ENCODE measurements at regions not wholly inside any gene's neighbourhood (a gene's known extent, or its start where the extent isn't known, plus 50 kb on each side); places are given as distances from the start of the nearest gene placed in this dataset.

DNA sequence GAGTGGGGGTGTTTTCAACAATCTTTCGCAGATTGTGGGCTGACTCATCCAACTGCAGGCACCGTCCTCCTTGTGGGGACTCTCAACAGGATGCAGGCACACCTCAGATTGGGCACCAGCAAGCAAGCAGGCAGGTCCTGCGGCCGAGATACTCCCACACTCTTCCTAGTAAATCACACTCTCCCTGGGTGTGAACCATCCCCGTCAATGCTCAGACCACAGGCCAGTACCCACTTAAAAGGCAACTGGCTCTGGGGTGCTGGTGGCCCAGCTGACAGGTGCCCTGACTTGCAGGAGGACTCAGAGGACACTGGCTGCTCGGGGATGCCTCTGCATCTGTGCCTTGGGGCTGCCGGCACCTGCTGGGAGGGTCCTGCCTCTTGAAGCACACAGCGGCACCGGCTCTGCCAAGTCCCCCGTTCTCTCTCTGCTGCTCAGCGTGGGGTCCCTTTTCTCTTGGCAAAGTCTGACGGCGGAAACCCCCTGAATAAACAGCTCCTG, 282.5 kb downstream of the CTTN start:
- Histone ChIP-seq H3K9ac (ENCODE audit: low read length) (no peak overlapping the region), H3K9me3 (ENCODE audit: control insufficient read depth, insufficient read depth, low read depth, low read length) (no peaks in the 10 kb centered on the region), H3K36me3 (ENCODE audit: control insufficient read depth, insufficient read depth, low read length) (no peaks in the 10 kb centered on the region), H3K27ac (ENCODE audit: low read depth, low read length) (no peak overlapping the region), H3K4me3 (ENCODE audit: low read depth, low read length) (no peak overlapping the region), H3K4me1 (ENCODE audit: control insufficient read depth, insufficient read depth, low read length) (peaks cover 10% of the 10 kb centered on the region), H3K27me3 (ENCODE audit: control insufficient read depth, insufficient read depth, low read length) (0 out of 2 replicates have a peak, but pooled peaks cover 3% of the 10 kb centered on the region)

GRCh38 chr11:70682056-70682455, 283.7 kb downstream of the CTTN start:
- H3K4me1 ChIP-seq (ENCODE audit: control insufficient read depth, insufficient read depth, low read length), result peaks cover 7% of the 10 kb centered on the region
- no peaks in the 10 kb centered on the region for H3K9me3 ChIP-seq (ENCODE audit: control insufficient read depth, insufficient read depth, low read depth, low read length)
- H3K27ac ChIP-seq (ENCODE audit: low read depth, low read length), result no peak overlapping the region
- no peaks in the 10 kb centered on the region for H3K36me3 ChIP-seq (ENCODE audit: control insufficient read depth, insufficient read depth, low read length)
- no peak overlapping the region for H3K9ac ChIP-seq (ENCODE audit: low read length)
- no peak overlapping the region for H3K4me3 ChIP-seq (ENCODE audit: low read depth, low read length)
- H3K27me3 ChIP-seq (ENCODE audit: control insufficient read depth, insufficient read depth, low read length), result 0 out of 2 replicates have a peak, but pooled peaks cover 3% of the 10 kb centered on the region

- Histone ChIP-seq H3K9me3 (ENCODE audit: control insufficient read depth, insufficient read depth, low read depth, low read length) (no peaks in the 10 kb centered on the region), H3K4me3 (ENCODE audit: low read depth, low read length) (no peak overlapping the region)
Measured at GRCh38 chr11:70682760-70683159, 284.4 kb downstream of the CTTN start.

GRCh38 chr11:70687716-70688115, 289.4 kb downstream of the CTTN start:
- Histone ChIP-seq H3K27me3 (ENCODE audit: control insufficient read depth, insufficient read depth, low read length) (no peaks in the 10 kb centered on the region), H3K4me1 (ENCODE audit: control insufficient read depth, insufficient read depth, low read length) (0 out of 2 replicates have a peak, but pooled peaks cover 4% of the 10 kb centered on the region), H3K9ac (ENCODE audit: low read length) (no peak overlapping the region), H3K36me3 (ENCODE audit: control insufficient read depth, insufficient read depth, low read length) (no peaks in the 10 kb centered on the region), H3K4me3 (ENCODE audit: low read depth, low read length) (no peak overlapping the region), H3K27ac (ENCODE audit: low read depth, low read length) (no peak overlapping the region), H3K9me3 (ENCODE audit: control insufficient read depth, insufficient read depth, low read depth, low read length) (no peaks in the 10 kb centered on the region)

More at GRCh38 chr11:70682760-70683159, 284.4 kb downstream of the CTTN start:
- peaks cover 3% of the 10 kb centered on the region; the same call in 1 of the 2 replicates for H3K4me1 ChIP-seq (ENCODE audit: control insufficient read depth, insufficient read depth, low read length)
- no peak overlapping the region for H3K27ac ChIP-seq (ENCODE audit: low read depth, low read length)
- no peak overlapping the region for H3K9ac ChIP-seq (ENCODE audit: low read length)
- H3K27me3 ChIP-seq (ENCODE audit: control insufficient read depth, insufficient read depth, low read length), result no peaks in the 10 kb centered on the region
- no peaks in the 10 kb centered on the region for H3K36me3 ChIP-seq (ENCODE audit: control insufficient read depth, insufficient read depth, low read length)

- 0 out of 2 replicates have a peak, but pooled peaks cover 4% of the 10 kb centered on the region for H3K4me1 ChIP-seq (ENCODE audit: control insufficient read depth, insufficient read depth, low read length)
- H3K36me3 ChIP-seq (ENCODE audit: control insufficient read depth, insufficient read depth, low read length), result no peaks in the 10 kb centered on the region
- no peak overlapping the region for H3K27ac ChIP-seq (ENCODE audit: low read depth, low read length)
- no peak overlapping the region for H3K9ac ChIP-seq (ENCODE audit: low read length)
- no peaks in the 10 kb centered on the region for H3K9me3 ChIP-seq (ENCODE audit: control insufficient read depth, insufficient read depth, low read depth, low read length)
- H3K27me3 ChIP-seq (ENCODE audit: control insufficient read depth, insufficient read depth, low read length), result no peaks in the 10 kb centered on the region
- H3K4me3 ChIP-seq (ENCODE audit: low read depth, low read length), result no peak overlapping the region
Measured at GRCh38 chr11:70688142-70688541, 289.8 kb downstream of the CTTN start.

DNA sequence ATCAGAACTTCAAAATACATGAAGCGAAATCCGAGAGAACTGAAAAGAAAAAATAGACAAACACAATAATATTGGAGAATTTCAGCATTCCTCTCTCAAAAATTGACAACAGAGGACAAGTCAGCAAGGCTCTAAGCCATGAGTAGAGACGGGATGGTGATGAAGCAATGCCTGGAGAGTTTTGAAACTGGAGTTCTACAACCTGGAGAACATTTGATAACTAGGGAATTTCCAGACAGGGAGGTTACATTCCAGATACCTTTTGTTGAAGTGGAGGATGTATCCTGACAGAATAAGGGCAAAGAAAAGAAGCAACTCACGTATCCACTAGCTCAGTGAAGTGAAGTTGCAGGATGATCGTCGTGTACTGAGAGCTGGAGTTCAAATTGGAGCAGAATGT, 291.4 kb downstream of the CTTN start:
- H3K4me3 ChIP-seq (ENCODE audit: low read depth, low read length), result no peak overlapping the region
- H3K9ac ChIP-seq (ENCODE audit: low read length), result no peak overlapping the region
- H3K36me3 ChIP-seq (ENCODE audit: control insufficient read depth, insufficient read depth, low read length), result no peaks in the 10 kb centered on the region
- 0 out of 2 replicates have a peak, but pooled peaks cover 4% of the 10 kb centered on the region for H3K4me1 ChIP-seq (ENCODE audit: control insufficient read depth, insufficient read depth, low read length)
- H3K27ac ChIP-seq (ENCODE audit: low read depth, low read length), result no peak overlapping the region
- no peaks in the 10 kb centered on the region for H3K9me3 ChIP-seq (ENCODE audit: control insufficient read depth, insufficient read depth, low read depth, low read length)
- no peaks in the 10 kb centered on the region for H3K27me3 ChIP-seq (ENCODE audit: control insufficient read depth, insufficient read depth, low read length)

GRCh38 chr11:70692131-70692530, 293.8 kb downstream of the CTTN start:
- H3K27ac ChIP-seq (ENCODE audit: low read depth, low read length), result no peak overlapping the region
- no peaks in the 10 kb centered on the region for H3K9me3 ChIP-seq (ENCODE audit: control insufficient read depth, insufficient read depth, low read depth, low read length)
- H3K9ac ChIP-seq (ENCODE audit: low read length), result no peak overlapping the region
- 0 out of 2 replicates have a peak, but pooled peaks cover 4% of the 10 kb centered on the region for H3K4me1 ChIP-seq (ENCODE audit: control insufficient read depth, insufficient read depth, low read length)
- no peak overlapping the region for H3K4me3 ChIP-seq (ENCODE audit: low read depth, low read length)
- no peaks in the 10 kb centered on the region for H3K36me3 ChIP-seq (ENCODE audit: control insufficient read depth, insufficient read depth, low read length)
- H3K27me3 ChIP-seq (ENCODE audit: control insufficient read depth, insufficient read depth, low read length), result no peaks in the 10 kb centered on the region

DNA sequence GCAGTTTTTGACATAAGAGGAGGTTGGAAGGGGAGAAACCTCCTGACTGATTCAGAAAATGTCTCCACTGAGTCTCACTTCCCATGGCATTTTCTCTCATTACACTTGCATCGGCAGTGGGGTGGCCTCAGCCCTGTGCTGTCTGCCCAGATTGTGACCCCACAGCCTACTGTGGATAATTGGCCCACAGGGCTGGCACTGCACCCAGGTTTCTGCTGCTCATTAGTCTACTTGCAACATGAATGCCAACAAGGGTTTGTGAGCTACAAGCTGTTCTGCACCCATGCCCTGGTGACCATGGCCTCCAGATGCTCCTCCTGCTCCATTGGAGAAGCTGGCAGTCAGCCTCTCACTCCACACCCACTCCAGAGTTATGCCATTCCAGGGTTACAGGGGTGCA, 296.0 kb downstream of the CTTN start:
- Histone ChIP-seq H3K27me3 (ENCODE audit: control insufficient read depth, insufficient read depth, low read length) (no peaks in the 10 kb centered on the region), H3K36me3 (ENCODE audit: control insufficient read depth, insufficient read depth, low read length) (no peaks in the 10 kb centered on the region), H3K9me3 (ENCODE audit: control insufficient read depth, insufficient read depth, low read depth, low read length) (no peaks in the 10 kb centered on the region), H3K27ac (ENCODE audit: low read depth, low read length) (no peak overlapping the region), H3K4me3 (ENCODE audit: low read depth, low read length) (no peak overlapping the region), H3K4me1 (ENCODE audit: control insufficient read depth, insufficient read depth, low read length) (no peaks in the 10 kb centered on the region), H3K9ac (ENCODE audit: low read length) (no peak overlapping the region)

DNA sequence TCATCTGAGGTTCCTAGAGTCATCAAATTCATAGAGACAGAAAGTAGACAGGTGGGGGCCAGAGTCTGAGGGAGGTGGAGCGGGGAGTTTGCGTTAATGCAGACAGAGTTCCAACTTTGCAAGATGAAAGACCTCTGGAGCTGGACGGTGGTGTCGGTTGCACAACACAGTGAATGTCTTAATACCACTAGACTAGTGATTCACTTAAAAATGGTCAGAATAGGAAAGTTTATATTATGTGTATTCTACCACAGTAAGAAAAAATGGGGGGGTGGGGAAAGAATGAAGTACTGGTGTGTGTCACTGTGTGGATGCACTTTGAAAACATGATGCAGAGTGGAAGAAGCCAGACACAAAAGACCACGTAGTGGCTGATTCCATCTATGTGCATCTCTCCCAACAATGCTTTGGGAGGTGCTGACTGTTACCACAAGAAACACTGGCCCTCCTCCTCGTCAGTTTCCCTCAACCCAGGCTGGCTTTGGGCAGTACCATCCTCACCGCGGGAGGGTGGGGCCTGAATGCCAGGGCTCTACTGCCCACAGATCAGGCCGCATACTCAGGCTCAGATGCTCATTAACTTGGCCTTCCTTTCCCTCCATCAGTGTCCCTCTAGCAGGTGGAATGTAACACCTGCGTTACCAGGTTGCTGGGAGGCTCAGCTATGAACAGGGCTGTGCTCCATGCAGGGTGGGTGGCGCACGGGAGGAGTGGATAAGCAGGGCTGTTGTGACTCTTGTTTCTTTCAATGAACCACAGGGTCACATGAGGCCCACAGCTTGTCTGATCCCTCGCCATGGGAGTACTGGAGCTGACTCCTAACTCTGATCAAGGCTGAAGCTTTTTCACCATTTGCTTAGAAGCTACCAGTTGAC, 297.0 kb downstream of the CTTN start:
- no peaks in the 10 kb centered on the region for H3K9me3 ChIP-seq (ENCODE audit: control insufficient read depth, insufficient read depth, low read depth, low read length)

DNA sequence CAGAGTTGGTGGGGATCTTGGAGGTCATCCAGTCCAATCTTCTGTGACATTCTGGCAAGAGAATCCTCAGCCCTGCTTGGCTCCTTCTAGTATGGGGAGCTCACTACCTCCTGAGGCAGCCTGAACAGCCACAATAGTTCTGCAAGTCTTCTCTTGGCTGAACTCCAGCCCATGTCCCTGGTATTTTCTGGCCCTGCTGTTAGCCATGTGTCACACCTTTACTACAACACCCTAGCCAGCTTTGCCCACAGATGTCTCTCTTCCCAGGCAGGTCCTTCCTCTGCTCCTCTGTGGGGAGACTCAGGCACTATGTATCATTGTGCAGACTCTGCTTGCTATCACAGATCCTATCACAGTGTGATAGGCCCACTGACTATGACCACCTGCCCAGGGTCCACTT, 297.7 kb downstream of the CTTN start:
- no peak overlapping the region for H3K27ac ChIP-seq (ENCODE audit: low read depth, low read length)

More for the DNA sequence above, 297.0 kb downstream of the CTTN start:
- no peaks in the 10 kb centered on the region for H3K27me3 ChIP-seq (ENCODE audit: control insufficient read depth, insufficient read depth, low read length)
- no peak overlapping the region for H3K9ac ChIP-seq (ENCODE audit: low read length)
- no peak overlapping the region for H3K4me3 ChIP-seq (ENCODE audit: low read depth, low read length)
- H3K27ac ChIP-seq (ENCODE audit: low read depth, low read length), result no peak overlapping the region
- no peaks in the 10 kb centered on the region for H3K4me1 ChIP-seq (ENCODE audit: control insufficient read depth, insufficient read depth, low read length)
- no peaks in the 10 kb centered on the region for H3K36me3 ChIP-seq (ENCODE audit: control insufficient read depth, insufficient read depth, low read length)

DNA sequence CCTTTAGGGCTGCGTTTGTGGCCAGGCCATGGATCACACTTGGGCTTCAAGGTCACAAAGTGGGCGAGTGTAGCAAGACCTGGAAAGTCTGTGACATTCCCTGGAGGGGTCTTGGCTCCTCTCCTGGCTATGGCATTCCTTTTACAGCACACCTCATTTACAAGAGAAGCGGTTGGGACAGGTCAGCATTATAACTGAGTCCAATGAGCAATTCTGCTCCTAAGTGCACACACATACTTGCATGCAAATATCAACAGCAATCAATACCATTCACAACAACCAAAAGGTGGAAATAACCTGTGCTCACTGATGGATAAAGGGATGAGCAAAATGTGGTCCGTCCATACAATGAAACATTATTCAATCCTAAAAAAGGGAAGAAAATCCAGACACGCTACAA, 298.2 kb downstream of the CTTN start:
- Histone ChIP-seq H3K4me3 (ENCODE audit: low read depth, low read length) (no peak overlapping the region), H3K36me3 (ENCODE audit: control insufficient read depth, insufficient read depth, low read length) (no peaks in the 10 kb centered on the region), H3K27ac (ENCODE audit: low read depth, low read length) (no peak overlapping the region), H3K9me3 (ENCODE audit: control insufficient read depth, insufficient read depth, low read depth, low read length) (no peaks in the 10 kb centered on the region), H3K27me3 (ENCODE audit: control insufficient read depth, insufficient read depth, low read length) (no peaks in the 10 kb centered on the region), H3K4me1 (ENCODE audit: control insufficient read depth, insufficient read depth, low read length) (no peaks in the 10 kb centered on the region), H3K9ac (ENCODE audit: low read length) (no peak overlapping the region)

More for the DNA sequence above, 297.7 kb downstream of the CTTN start:
- Histone ChIP-seq H3K9me3 (ENCODE audit: control insufficient read depth, insufficient read depth, low read depth, low read length) (no peaks in the 10 kb centered on the region), H3K4me3 (ENCODE audit: low read depth, low read length) (no peak overlapping the region), H3K36me3 (ENCODE audit: control insufficient read depth, insufficient read depth, low read length) (no peaks in the 10 kb centered on the region), H3K4me1 (ENCODE audit: control insufficient read depth, insufficient read depth, low read length) (no peaks in the 10 kb centered on the region), H3K9ac (ENCODE audit: low read length) (no peak overlapping the region), H3K27me3 (ENCODE audit: control insufficient read depth, insufficient read depth, low read length) (no peaks in the 10 kb centered on the region)

Measured in HUES6 (cell line).